Tibial artery (tissue), 4 donors: ENCODE measurements at regions not wholly inside any gene's neighbourhood (a gene's known extent, or its start where the extent isn't known, plus 50 kb on each side); places are given as distances from the start of the nearest gene placed in this dataset.
"Not testable (repeated sequence)": the region's sequence is repeated elsewhere in the genome, so short reads cannot be mapped to it uniquely, and the experiment has no call there.

Source experiments
- DNase-seq, 2 donors: peaks; one replicate each; pipeline ENCODE4 v3.0.0-alpha.2; 2019
- H3K27ac ChIP-seq, 2 donors: fragments of 200-600 bp; sonication (generic) in 1 of 2; 1 replicate in 1 of 2; 2 replicates in 1 of 2; pipeline ENCODE4 v1.5.1; 2018 to 2019; ENCODE audit warnings: mild to moderate bottlenecking in 1 of 2
- H3K27me3 ChIP-seq, 2 donors: fragments of 200-600 bp; sonication (generic) in 1 of 2; one replicate each; pipeline versions ENCODE4 v1.5.1 to v1.6.0; 2016 to 2019
- H3K36me3 ChIP-seq, 3 donors: fragments of 200-600 bp; sonication (generic) in 2 of 3; one replicate each; pipeline ENCODE4 v1.5.1; 2016 to 2019; ENCODE audit warnings: mild to moderate bottlenecking in 2 of 3
- H3K4me1 ChIP-seq, 4 donors: fragments of 200-600 bp; sonication (generic) in 2 of 4; 1 replicate in 3 of 4; 2 replicates in 1 of 4; pipeline ENCODE4 v1.5.1; 2016 to 2019
- H3K4me3 ChIP-seq, 2 donors: fragments of 200-600 bp; sonication (generic) in 1 of 2; 1 replicate in 1 of 2; 2 replicates in 1 of 2; pipeline ENCODE4 v1.5.1; 2018 to 2019; ENCODE audit warnings: mild to moderate bottlenecking in 2 of 2
- H3K9me3 ChIP-seq, 3 donors: fragments of 200-600 bp; sonication (generic) in 1 of 3; one replicate each; pipeline ENCODE4 v1.5.1; 2016 to 2019
- CTCF ChIP-seq, 2 experiments: fragments of 200-600 bp in 1 of 2; fragments of 450-650 bp in 1 of 2; IDR thresholded peaks; one replicate each; pipeline ENCODE4 v1.5.1; 2017 to 2019; ENCODE audit warnings: antibody characterized with exemption in 2 of 2, mild to moderate bottlenecking in 1 of 2, moderate library complexity in 1 of 2
- intact Hi-C: fragments of 100-400 bp; cut with DNase I; formaldehyde crosslinking; loops from one replicate; pipeline ENCODE4 v1.15.0; 2023; ENCODE audit warnings: low total_unique reads

GRCh38 chr3:110974902-110975301 lies 96.7 kb upstream of the NECTIN3 start:
- H3K36me3 ChIP-seq = no peaks in the 10 kb centered on the region
- H3K4me1 ChIP-seq = no peaks in the 10 kb centered on the region
- no peak overlapping the region for H3K4me3 ChIP-seq
- H3K27ac ChIP-seq = no peak overlapping the region
- no peak for DNase-seq
- intact Hi-C loops = no loop called here
- H3K27me3 ChIP-seq = no peaks in the 10 kb centered on the region
- H3K9me3 ChIP-seq = peaks cover 0 to 6% (median 2%) of the 10 kb centered on the region in 3 donors
- TF ChIP-seq CTCF (IDR thresholded peaks at IDR 0.05) = no peak

- no peaks in the 10 kb centered on the region for H3K36me3 ChIP-seq
- TF ChIP-seq CTCF (IDR thresholded peaks at IDR 0.05) = no peak
Measured at GRCh38 chr3:110984456-110985250, 87.0 kb upstream of the NECTIN3 start.

GRCh38 chr3:110989446-110989845 lies 82.2 kb upstream of the NECTIN3 start:
- Histone ChIP-seq H3K27ac (no peak overlapping the region), H3K27me3 (no peaks in the 10 kb centered on the region), H3K36me3 (no peaks in the 10 kb centered on the region), H3K4me3 (no peak overlapping the region), H3K4me1 (no peaks in the 10 kb centered on the region), H3K9me3 (peaks cover 0 to 8% (median 3%) of the 10 kb centered on the region in 3 donors)
- intact Hi-C loops = no loop called here
- TF ChIP-seq CTCF (IDR thresholded peaks at IDR 0.05) = no peak
- DNase-seq = no peak

More at GRCh38 chr3:110984456-110985250, 87.0 kb upstream of the NECTIN3 start:
- Histone ChIP-seq H3K4me1 (no peaks in the 10 kb centered on the region), H3K27me3 (no peaks in the 10 kb centered on the region), H3K4me3 (no peak overlapping the region), H3K27ac (no peak overlapping the region), H3K9me3 (peaks cover 0 to 8% (median 3%) of the 10 kb centered on the region in 3 donors)
- intact Hi-C loops = no loop called here
- DNase-seq = no peak

GRCh38 chr3:110995461-110996231 lies 76.0 kb upstream of the NECTIN3 start:
- intact Hi-C loops = no loop called here
- DNase-seq = no peak

GRCh38 chr3:110998766-110999165 lies 72.8 kb upstream of the NECTIN3 start:
- intact Hi-C loops, DNase-seq, H3K9me3 ChIP-seq, H3K27ac ChIP-seq, H3K4me3 ChIP-seq, H3K4me1 ChIP-seq, H3K27me3 ChIP-seq, H3K36me3 ChIP-seq: not testable (repeated sequence)

More at GRCh38 chr3:110995461-110996231, 76.0 kb upstream of the NECTIN3 start:
- Histone ChIP-seq H3K27ac (no peak overlapping the region), H3K27me3 (no peaks in the 10 kb centered on the region), H3K9me3 (no peaks in the 10 kb centered on the region), H3K4me1 (no peaks in the 10 kb centered on the region), H3K36me3 (no peaks in the 10 kb centered on the region), H3K4me3 (no peak overlapping the region)
- no peak for TF ChIP-seq CTCF (IDR thresholded peaks at IDR 0.05)

- H3K36me3 ChIP-seq, H3K9me3 ChIP-seq, intact Hi-C loops: not testable (repeated sequence)
Measured at GRCh38 chr3:111006485-111006884, 65.1 kb upstream of the NECTIN3 start.

More at GRCh38 chr3:111006485-111006884, 65.1 kb upstream of the NECTIN3 start:
- H3K27ac ChIP-seq, DNase-seq, H3K27me3 ChIP-seq, H3K4me3 ChIP-seq, H3K4me1 ChIP-seq: not testable (repeated sequence)
